ENCODE measurements at regions not wholly inside any gene's neighbourhood (a gene's known extent, or its start where the extent isn't known, plus 50 kb on each side); places are given as distances from the start of the nearest gene placed in this dataset.

DNA sequence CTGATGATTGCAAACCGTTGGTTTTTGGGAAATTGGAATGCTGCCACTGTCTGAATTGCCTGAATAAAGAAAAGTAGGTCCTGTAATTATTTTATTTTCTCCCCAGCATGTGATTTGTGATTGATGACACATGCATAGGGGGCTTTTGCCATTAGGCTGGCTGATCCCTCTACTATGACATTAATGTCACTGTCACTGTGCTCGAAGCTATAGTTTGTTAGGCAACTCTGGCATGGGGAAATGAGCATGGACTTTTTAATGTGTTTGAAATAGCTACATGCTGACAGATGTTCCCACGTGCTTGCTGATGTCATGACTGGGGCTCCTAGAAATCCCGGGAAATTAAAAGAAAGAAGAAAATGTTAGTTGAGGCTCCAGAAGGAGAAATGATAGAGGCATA lies 99.1 kb downstream of the HRH4 start:
- Histone ChIP-seq H3K9me2 (replicated peaks; ENCODE audit: low read depth, low read length) (no peaks in the 10 kb centered on the region), H3K9me3 (ENCODE audit: insufficient read depth, low read depth, low read length) (no peaks in the 10 kb centered on the region), H3K4me3 (ENCODE audit: low read length, poor library complexity, severe bottlenecking) (no peak overlapping the region), H3K9ac (ENCODE audit: low read depth, low read length, poor library complexity, severe bottlenecking) (no peak overlapping the region), H4K20me1 (ENCODE audit: insufficient read depth, low read length, poor library complexity, severe bottlenecking) (no peaks in the 10 kb centered on the region), H3K4me1 (ENCODE audit: insufficient read depth, low read length, poor library complexity, severe bottlenecking) (no peaks in the 10 kb centered on the region), H2AFZ (ENCODE audit: low read length) (no peak overlapping the region), H3K79me2 (ENCODE audit: insufficient read depth, low read length) (no peaks in the 10 kb centered on the region), H3F3A (ENCODE audit: low read depth) (no peaks in the 10 kb centered on the region), H3K36me3 (ENCODE audit: insufficient read depth, low read length) (no peaks in the 10 kb centered on the region), H3K4me2 (ENCODE audit: low read depth, low read length, poor library complexity, severe bottlenecking) (no peak overlapping the region), H3K27me3 (ENCODE audit: insufficient read depth, low read length, poor library complexity, severe bottlenecking) (no peaks in the 10 kb centered on the region)
- TF ChIP-seq EZH2phosphoT487 (IDR thresholded peaks at IDR 0.05; ENCODE audit: borderline replicate concordance), result no peak
- TF ChIP-seq, protein P1, sequence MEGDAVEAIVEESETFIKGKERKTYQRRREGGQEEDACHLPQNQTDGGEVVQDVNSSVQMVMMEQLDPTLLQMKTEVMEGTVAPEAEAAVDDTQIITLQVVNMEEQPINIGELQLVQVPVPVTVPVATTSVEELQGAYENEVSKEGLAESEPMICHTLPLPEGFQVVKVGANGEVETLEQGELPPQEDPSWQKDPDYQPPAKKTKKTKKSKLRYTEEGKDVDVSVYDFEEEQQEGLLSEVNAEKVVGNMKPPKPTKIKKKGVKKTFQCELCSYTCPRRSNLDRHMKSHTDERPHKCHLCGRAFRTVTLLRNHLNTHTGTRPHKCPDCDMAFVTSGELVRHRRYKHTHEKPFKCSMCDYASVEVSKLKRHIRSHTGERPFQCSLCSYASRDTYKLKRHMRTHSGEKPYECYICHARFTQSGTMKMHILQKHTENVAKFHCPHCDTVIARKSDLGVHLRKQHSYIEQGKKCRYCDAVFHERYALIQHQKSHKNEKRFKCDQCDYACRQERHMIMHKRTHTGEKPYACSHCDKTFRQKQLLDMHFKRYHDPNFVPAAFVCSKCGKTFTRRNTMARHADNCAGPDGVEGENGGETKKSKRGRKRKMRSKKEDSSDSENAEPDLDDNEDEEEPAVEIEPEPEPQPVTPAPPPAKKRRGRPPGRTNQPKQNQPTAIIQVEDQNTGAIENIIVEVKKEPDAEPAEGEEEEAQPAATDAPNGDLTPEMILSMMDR (conservative IDR thresholded peaks at IDR 0.05; ENCODE audit: low read length), result no peak

DNA sequence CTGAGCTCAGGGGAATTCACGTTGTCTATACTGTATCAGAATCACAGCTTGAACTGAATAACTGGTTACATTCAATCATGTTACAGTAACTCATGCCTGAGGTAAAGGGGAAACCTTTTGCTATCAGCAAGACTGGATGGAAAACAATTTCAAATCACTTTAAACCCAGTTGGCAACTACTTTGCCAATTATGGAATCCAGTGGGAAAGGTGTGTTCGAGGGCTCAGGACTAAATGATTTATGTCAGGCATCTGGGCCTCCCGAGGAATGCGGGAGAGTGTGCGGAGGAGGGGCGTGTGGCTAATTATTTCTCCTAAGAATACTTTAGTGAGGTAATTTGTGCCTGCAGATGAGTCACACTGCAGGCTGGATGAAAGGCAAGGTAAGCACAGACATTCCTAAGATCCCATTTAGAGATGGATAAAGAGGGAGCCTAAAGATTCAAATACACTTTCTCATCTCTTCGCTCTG lies 100.1 kb downstream of the HRH4 start:
- Histone ChIP-seq H3F3A (ENCODE audit: low read depth) (no peaks in the 10 kb centered on the region), H4K20me1 (ENCODE audit: insufficient read depth, low read length, poor library complexity, severe bottlenecking) (no peaks in the 10 kb centered on the region), H3K4me1 (ENCODE audit: insufficient read depth, low read length, poor library complexity, severe bottlenecking) (no peaks in the 10 kb centered on the region), H3K4me2 (ENCODE audit: low read depth, low read length, poor library complexity, severe bottlenecking) (no peak overlapping the region), H3K9me3 (ENCODE audit: insufficient read depth, low read depth, low read length) (no peaks in the 10 kb centered on the region), H3K27me3 (ENCODE audit: insufficient read depth, low read length, poor library complexity, severe bottlenecking) (no peaks in the 10 kb centered on the region), H3K79me2 (ENCODE audit: insufficient read depth, low read length) (no peaks in the 10 kb centered on the region), H3K36me3 (ENCODE audit: insufficient read depth, low read length) (no peaks in the 10 kb centered on the region), H3K9me2 (replicated peaks; ENCODE audit: low read depth, low read length) (no peaks in the 10 kb centered on the region), H3K9ac (ENCODE audit: low read depth, low read length, poor library complexity, severe bottlenecking) (no peak overlapping the region), H3K4me3 (ENCODE audit: low read length, poor library complexity, severe bottlenecking) (no peak overlapping the region), H2AFZ (ENCODE audit: low read length) (no peak overlapping the region)
- TF ChIP-seq EZH2phosphoT487 (IDR thresholded peaks at IDR 0.05; ENCODE audit: borderline replicate concordance), result no peak
- TF ChIP-seq, protein P1 (conservative IDR thresholded peaks at IDR 0.05; ENCODE audit: low read length), result no peak

DNA sequence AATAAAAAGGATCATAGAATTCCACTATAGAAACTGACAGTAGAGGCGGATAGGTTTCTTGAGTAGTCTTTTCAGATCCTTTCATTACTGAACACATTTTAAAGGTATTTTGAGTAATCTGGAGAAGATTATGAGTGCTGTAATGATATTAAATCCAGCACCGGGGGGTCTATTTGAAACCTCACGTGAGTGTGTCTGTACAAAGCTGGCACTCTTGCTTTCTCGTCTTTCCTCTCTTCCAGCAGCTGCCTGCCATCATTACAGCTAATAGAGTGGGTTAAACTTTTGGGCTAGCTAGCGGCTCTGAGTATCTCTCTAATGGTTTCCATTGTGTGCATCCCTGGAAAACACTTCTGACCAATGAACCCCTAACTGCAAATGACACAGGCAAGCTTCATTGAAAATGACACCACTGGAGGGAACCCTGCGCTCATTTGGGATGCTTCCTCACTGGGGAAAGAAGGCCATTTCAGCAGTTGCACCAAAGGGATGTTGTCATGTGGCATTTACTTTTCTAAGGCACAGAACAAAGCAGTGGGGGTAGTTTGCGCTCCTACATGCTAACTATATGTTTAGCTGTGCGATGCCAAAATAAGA lies 101.0 kb downstream of the HRH4 start:
- no peak overlapping the region for H3K9ac ChIP-seq (ENCODE audit: low read depth, low read length, poor library complexity, severe bottlenecking)
- H4K20me1 ChIP-seq (ENCODE audit: insufficient read depth, low read length, poor library complexity, severe bottlenecking), result no peaks in the 10 kb centered on the region
- no peak overlapping the region for H3K4me2 ChIP-seq (ENCODE audit: low read depth, low read length, poor library complexity, severe bottlenecking)
- no peak overlapping the region for H2AFZ ChIP-seq (ENCODE audit: low read length)
- H3K4me1 ChIP-seq (ENCODE audit: insufficient read depth, low read length, poor library complexity, severe bottlenecking), result no peaks in the 10 kb centered on the region
- TF ChIP-seq EZH2phosphoT487 (IDR thresholded peaks at IDR 0.05; ENCODE audit: borderline replicate concordance), result no peak
- TF ChIP-seq, protein P1 (conservative IDR thresholded peaks at IDR 0.05; ENCODE audit: low read length), result no peak
- H3K27me3 ChIP-seq (ENCODE audit: insufficient read depth, low read length, poor library complexity, severe bottlenecking), result no peaks in the 10 kb centered on the region
- H3K4me3 ChIP-seq (ENCODE audit: low read length, poor library complexity, severe bottlenecking), result no peak overlapping the region
- H3K79me2 ChIP-seq (ENCODE audit: insufficient read depth, low read length), result no peaks in the 10 kb centered on the region
- H3K36me3 ChIP-seq (ENCODE audit: insufficient read depth, low read length), result no peaks in the 10 kb centered on the region
- H3K9me3 ChIP-seq (ENCODE audit: insufficient read depth, low read depth, low read length), result no peaks in the 10 kb centered on the region
- no peaks in the 10 kb centered on the region for H3K9me2 ChIP-seq (replicated peaks; ENCODE audit: low read depth, low read length)
- no peaks in the 10 kb centered on the region for H3F3A ChIP-seq (ENCODE audit: low read depth)

All from Loucy (cell line).